DOHH2 (cell line): ENCODE measurements at regions not wholly inside any gene's neighbourhood (a gene's known extent, or its start where the extent isn't known, plus 50 kb on each side); places are given as distances from the start of the nearest gene placed in this dataset.

ENCODE experiments used
- CTCF ChIP-seq: fragments of 200-600 bp; sonication (generic); IDR thresholded peaks from one replicate; pipeline ENCODE4 v1.5.1; 2014; ENCODE audit warnings: antibody characterized with exemption, mild to moderate bottlenecking, low read depth, low read length; ENCODE audit not compliant: poor library complexity, severe bottlenecking
- EZH2phosphoT487 ChIP-seq: fragments of 200-600 bp; sonication (generic); IDR thresholded peaks from 2 replicates; pipeline ENCODE4 v1.6.1; 2017; ENCODE audit warnings: borderline replicate concordance, mild to moderate bottlenecking, antibody characterized with exemption, low read length, moderate library complexity, mixed read lengths

GRCh38 chr4:56243107-56243506 lies 144.2 kb downstream of the AASDH start:
- TF ChIP-seq CTCF (no peak), EZH2phosphoT487 (no peak)
